ENCODE measurements at regions not wholly inside any gene's neighbourhood (a gene's known extent, or its start where the extent isn't known, plus 50 kb on each side); places are given as distances from the start of the nearest gene placed in this dataset.

GRCh38 chr11:127106938-127107337, 106.4 kb upstream of the KIRREL3 start:
- FAIRE-seq (no peak), DNase-seq (ENCODE audit: insufficient read length) (no peak)
- TF ChIP-seq TAF1 (IDR thresholded peaks at IDR 0.05; ENCODE audit: borderline replicate concordance, low read depth, low read length), result no peak
- TF ChIP-seq POLR2AphosphoS5 (IDR thresholded peaks at IDR 0.05; ENCODE audit: low read depth, low read length), result no peak
- TF ChIP-seq POLR2A (IDR thresholded peaks at IDR 0.05; ENCODE audit: low read depth, low read length), result no peak

GRCh38 chr11:127105593-127106541, 105.3 kb upstream of the KIRREL3 start:
- FAIRE-seq (no peak), DNase-seq (ENCODE audit: insufficient read length) (no peak)
- no peak for TF ChIP-seq POLR2A (IDR thresholded peaks at IDR 0.05; ENCODE audit: low read depth, low read length)
- TF ChIP-seq POLR2AphosphoS5 (IDR thresholded peaks at IDR 0.05; ENCODE audit: low read depth, low read length), result no peak
- no peak for TF ChIP-seq TAF1 (IDR thresholded peaks at IDR 0.05; ENCODE audit: borderline replicate concordance, low read depth, low read length)

GRCh38 chr11:127103586-127104388, 103.2 kb upstream of the KIRREL3 start:
- no peak for TF ChIP-seq POLR2A (IDR thresholded peaks at IDR 0.05; ENCODE audit: low read depth, low read length)
- TF ChIP-seq TAF1 (IDR thresholded peaks at IDR 0.05; ENCODE audit: borderline replicate concordance, low read depth, low read length), result no peak
- no peak for FAIRE-seq
- no peak for DNase-seq (ENCODE audit: insufficient read length)

GRCh38 chr11:127098684-127099083, 98.1 kb upstream of the KIRREL3 start:
- TF ChIP-seq POLR2A (IDR thresholded peaks at IDR 0.05; ENCODE audit: low read depth, low read length) (no peak), POLR2AphosphoS5 (IDR thresholded peaks at IDR 0.05; ENCODE audit: low read depth, low read length) (no peak), TAF1 (IDR thresholded peaks at IDR 0.05; ENCODE audit: borderline replicate concordance, low read depth, low read length) (no peak)
- no peak for FAIRE-seq
- no peak for DNase-seq (ENCODE audit: insufficient read length)

- no peak for FAIRE-seq
- TF ChIP-seq POLR2A (IDR thresholded peaks at IDR 0.05; ENCODE audit: low read depth, low read length) (no peak), POLR2AphosphoS5 (IDR thresholded peaks at IDR 0.05; ENCODE audit: low read depth, low read length) (no peak), TAF1 (IDR thresholded peaks at IDR 0.05; ENCODE audit: borderline replicate concordance, low read depth, low read length) (no peak)
Observed at GRCh38 chr11:127080735-127081134, 80.2 kb upstream of the KIRREL3 start.

GRCh38 chr11:127075758-127076157, 75.2 kb upstream of the KIRREL3 start:
- TF ChIP-seq POLR2AphosphoS5 (IDR thresholded peaks at IDR 0.05; ENCODE audit: low read depth, low read length) (no peak), POLR2A (IDR thresholded peaks at IDR 0.05; ENCODE audit: low read depth, low read length) (no peak), TAF1 (IDR thresholded peaks at IDR 0.05; ENCODE audit: borderline replicate concordance, low read depth, low read length) (no peak)
- no peak for FAIRE-seq
- DNase-seq (ENCODE audit: insufficient read length), result no peak

More at GRCh38 chr11:127080735-127081134, 80.2 kb upstream of the KIRREL3 start:
- DNase-seq (ENCODE audit: insufficient read length), result no peak

GRCh38 chr11:127074151-127074761, 73.7 kb upstream of the KIRREL3 start:
- TF ChIP-seq POLR2A (IDR thresholded peaks at IDR 0.05; ENCODE audit: low read depth, low read length) (no peak), POLR2AphosphoS5 (IDR thresholded peaks at IDR 0.05; ENCODE audit: low read depth, low read length) (peak; percentile 29; the same call in 1 of the 2 replicates)
- DNase-seq (ENCODE audit: insufficient read length), result peak; percentile 30
- FAIRE-seq, result peak; percentile 97

- no peak for FAIRE-seq
- no peak for TF ChIP-seq POLR2A (IDR thresholded peaks at IDR 0.05; ENCODE audit: low read depth, low read length)
- TF ChIP-seq TAF1 (IDR thresholded peaks at IDR 0.05; ENCODE audit: borderline replicate concordance, low read depth, low read length), result no peak
- no peak for TF ChIP-seq POLR2AphosphoS5 (IDR thresholded peaks at IDR 0.05; ENCODE audit: low read depth, low read length)
Observed at GRCh38 chr11:127073621-127074020, 73.1 kb upstream of the KIRREL3 start.

GRCh38 chr11:127071606-127072005, 71.0 kb upstream of the KIRREL3 start:
- no peak for FAIRE-seq
- no peak for DNase-seq (ENCODE audit: insufficient read length)
- no peak for TF ChIP-seq POLR2A (IDR thresholded peaks at IDR 0.05; ENCODE audit: low read depth, low read length)
- no peak for TF ChIP-seq TAF1 (IDR thresholded peaks at IDR 0.05; ENCODE audit: borderline replicate concordance, low read depth, low read length)
- no peak for TF ChIP-seq POLR2AphosphoS5 (IDR thresholded peaks at IDR 0.05; ENCODE audit: low read depth, low read length)

More at GRCh38 chr11:127073621-127074020, 73.1 kb upstream of the KIRREL3 start:
- DNase-seq (ENCODE audit: insufficient read length), result no peak

GRCh38 chr11:127070808-127071207, 70.2 kb upstream of the KIRREL3 start:
- FAIRE-seq (no peak), DNase-seq (ENCODE audit: insufficient read length) (no peak)
- TF ChIP-seq POLR2A (IDR thresholded peaks at IDR 0.05; ENCODE audit: low read depth, low read length) (no peak), TAF1 (IDR thresholded peaks at IDR 0.05; ENCODE audit: borderline replicate concordance, low read depth, low read length) (no peak), POLR2AphosphoS5 (IDR thresholded peaks at IDR 0.05; ENCODE audit: low read depth, low read length) (no peak)
